COLO668 (cell line): ENCODE measurements at regions not wholly inside any gene's neighbourhood (a gene's known extent, or its start where the extent isn't known, plus 50 kb on each side); places are given as distances from the start of the nearest gene placed in this dataset.

Experiments used
- DNase-seq: peaks from one replicate; lab custom pipeline; 2025; ENCODE audit not compliant: unreplicated experiment; lab: John Stamatoyannopoulos, UW

- DNase-seq = no peak
These were observed 182.8 kb downstream of the PIK3C3 start for GRCh38 chr18:42137693-42138375.

- DNase-seq = no peak
These were observed 186.4 kb downstream of the PIK3C3 start for GRCh38 chr18:42141439-42141838.

- no peak for DNase-seq
These were observed 200.0 kb downstream of the PIK3C3 start for GRCh38 chr18:42155024-42155423.

- DNase-seq = no peak
These were observed 201.2 kb downstream of the PIK3C3 start for GRCh38 chr18:42156281-42156680.

- DNase-seq = no peak
These were observed 202.4 kb downstream of the PIK3C3 start for GRCh38 chr18:42157420-42157819.

GRCh38 chr18:42157878-42158277 is 202.8 kb downstream of the PIK3C3 start:
- no peak for DNase-seq

GRCh38 chr18:42159146-42159545 is 204.1 kb downstream of the PIK3C3 start:
- DNase-seq = no peak

GRCh38 chr18:42163321-42163720 is 208.3 kb downstream of the PIK3C3 start:
- no peak for DNase-seq

- no peak for DNase-seq
These were observed 209.5 kb downstream of the PIK3C3 start for GRCh38 chr18:42164556-42164955.

GRCh38 chr18:42165922-42166513 is 211.0 kb downstream of the PIK3C3 start:
- no peak for DNase-seq

GRCh38 chr18:42168487-42168886 is 213.5 kb downstream of the PIK3C3 start:
- DNase-seq = no peak

- DNase-seq = no peak
These were observed 213.9 kb downstream of the PIK3C3 start for GRCh38 chr18:42168907-42169306.

GRCh38 chr18:42174909-42175308 is 219.9 kb downstream of the PIK3C3 start:
- DNase-seq = no peak

GRCh38 chr18:42176599-42176998 is 221.6 kb downstream of the PIK3C3 start:
- no peak for DNase-seq

GRCh38 chr18:42177390-42177789 is 222.4 kb downstream of the PIK3C3 start:
- no peak for DNase-seq

GRCh38 chr18:42178376-42179080 is 223.5 kb downstream of the PIK3C3 start:
- DNase-seq = no peak

GRCh38 chr18:42179542-42180121 is 224.6 kb downstream of the PIK3C3 start:
- DNase-seq = no peak

GRCh38 chr18:42181474-42181873 is 226.4 kb downstream of the PIK3C3 start:
- DNase-seq = no peak

- no peak for DNase-seq
These were observed 228.0 kb downstream of the PIK3C3 start for GRCh38 chr18:42182728-42183700.

GRCh38 chr18:42183746-42184145 is 228.7 kb downstream of the PIK3C3 start:
- no peak for DNase-seq
